Epidermal melanocyte (primary cell): ENCODE measurements at regions not wholly inside any gene's neighbourhood (a gene's known extent, or its start where the extent isn't known, plus 50 kb on each side); places are given as distances from the start of the nearest gene placed in this dataset.

Experiments
- DNase-seq: peaks from one replicate; pipeline ENCODE4 v3.0.0; 2011; ENCODE audit warnings: low spot score; ENCODE audit not compliant: insufficient read length

DNA sequence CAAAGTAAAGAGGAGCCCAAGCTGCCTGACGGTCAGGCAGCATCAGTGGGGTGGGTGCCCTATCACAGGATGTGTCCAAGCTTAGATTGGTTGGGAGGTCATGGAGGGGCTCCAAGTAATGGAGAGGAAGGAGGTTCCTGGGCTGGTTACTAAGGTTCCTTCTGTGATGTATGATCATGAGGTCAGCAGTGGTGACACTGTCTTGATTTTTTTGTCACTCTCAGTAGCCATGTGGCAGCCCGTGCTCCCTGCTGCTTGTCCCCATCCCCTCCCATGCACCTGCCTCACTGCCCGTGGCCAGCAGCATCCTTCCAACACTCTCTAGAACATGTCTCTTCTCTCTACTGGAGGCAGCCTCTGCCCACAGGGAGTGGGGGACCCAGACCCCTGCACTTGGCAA lies 261.7 kb downstream of the TLE3 start:
- DNase-seq: no peak

DNA sequence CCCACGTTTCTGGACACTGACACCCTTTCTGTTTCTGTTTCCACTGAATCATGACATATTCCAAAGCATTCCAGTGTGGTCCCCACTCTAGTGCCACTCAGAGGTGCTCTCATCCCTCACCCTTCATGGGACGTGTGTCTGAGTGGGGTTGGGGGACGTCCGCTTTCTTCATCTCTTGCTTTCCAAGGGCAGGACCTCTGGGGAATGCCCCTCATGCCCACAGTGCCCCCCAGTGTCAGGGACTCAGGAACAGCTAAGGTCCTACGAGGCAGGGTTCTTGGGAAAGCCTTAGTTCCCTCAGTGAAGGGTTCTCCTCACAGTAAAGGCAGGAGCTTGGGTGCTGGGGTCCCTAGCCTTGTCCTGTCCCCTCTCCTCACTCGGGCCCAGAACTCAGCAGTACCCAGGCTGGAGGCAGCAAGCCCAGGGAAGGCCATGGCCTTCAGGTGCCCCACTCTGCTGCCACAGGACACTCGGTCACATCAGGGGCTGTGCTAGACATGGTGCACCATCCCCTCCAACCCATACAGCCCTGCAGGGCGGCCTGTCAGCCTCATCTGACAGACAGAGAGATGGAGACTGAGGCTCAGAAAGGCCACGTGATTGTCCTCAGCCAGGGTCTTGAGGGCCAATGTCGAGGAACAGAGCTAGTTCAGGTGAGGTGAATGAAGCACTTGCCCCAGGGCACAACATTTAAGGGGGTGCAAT lies 261.0 kb downstream of the TLE3 start:
- no peak for DNase-seq

DNA sequence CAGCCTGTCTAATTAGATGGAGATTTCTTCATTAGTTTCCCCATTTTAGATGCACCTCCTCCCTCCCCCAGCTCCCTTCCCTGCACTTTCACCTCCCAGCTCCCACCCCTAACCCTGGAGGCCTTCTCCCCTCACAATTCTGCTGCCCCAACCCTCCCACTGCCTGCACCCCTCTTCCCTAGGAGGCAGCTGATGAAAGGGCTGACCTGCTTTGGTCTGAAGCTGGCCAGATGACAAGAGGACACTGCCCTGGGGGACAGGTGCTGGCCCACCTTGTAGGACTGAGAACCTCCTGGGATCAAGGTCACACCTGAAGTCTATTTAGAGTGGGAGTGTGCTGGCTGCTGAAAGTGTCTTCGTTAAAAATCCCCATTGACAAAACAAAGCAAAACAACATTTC lies 259.4 kb downstream of the TLE3 start:
- DNase-seq: no peak

DNA sequence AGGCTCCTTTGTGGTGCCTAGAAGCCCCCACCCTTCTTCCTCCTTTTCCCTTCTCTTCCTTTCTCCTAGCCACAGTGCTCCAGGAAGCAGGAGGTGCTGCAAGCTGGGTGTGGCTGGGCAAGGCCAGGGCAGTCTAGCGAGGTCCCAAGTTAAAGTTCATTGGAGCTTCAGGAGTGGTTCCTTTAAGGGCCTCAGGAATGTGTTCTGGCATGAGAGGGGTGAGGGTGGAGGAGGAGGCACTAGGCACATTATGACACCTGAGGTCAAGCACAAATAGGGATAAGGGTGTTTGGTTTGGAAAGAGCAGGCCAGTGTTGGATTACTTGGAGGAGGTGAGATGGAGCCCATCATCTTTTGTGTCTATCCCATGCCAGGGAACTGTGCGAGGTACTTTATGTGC lies 258.7 kb downstream of the TLE3 start:
- DNase-seq: no peak

DNA sequence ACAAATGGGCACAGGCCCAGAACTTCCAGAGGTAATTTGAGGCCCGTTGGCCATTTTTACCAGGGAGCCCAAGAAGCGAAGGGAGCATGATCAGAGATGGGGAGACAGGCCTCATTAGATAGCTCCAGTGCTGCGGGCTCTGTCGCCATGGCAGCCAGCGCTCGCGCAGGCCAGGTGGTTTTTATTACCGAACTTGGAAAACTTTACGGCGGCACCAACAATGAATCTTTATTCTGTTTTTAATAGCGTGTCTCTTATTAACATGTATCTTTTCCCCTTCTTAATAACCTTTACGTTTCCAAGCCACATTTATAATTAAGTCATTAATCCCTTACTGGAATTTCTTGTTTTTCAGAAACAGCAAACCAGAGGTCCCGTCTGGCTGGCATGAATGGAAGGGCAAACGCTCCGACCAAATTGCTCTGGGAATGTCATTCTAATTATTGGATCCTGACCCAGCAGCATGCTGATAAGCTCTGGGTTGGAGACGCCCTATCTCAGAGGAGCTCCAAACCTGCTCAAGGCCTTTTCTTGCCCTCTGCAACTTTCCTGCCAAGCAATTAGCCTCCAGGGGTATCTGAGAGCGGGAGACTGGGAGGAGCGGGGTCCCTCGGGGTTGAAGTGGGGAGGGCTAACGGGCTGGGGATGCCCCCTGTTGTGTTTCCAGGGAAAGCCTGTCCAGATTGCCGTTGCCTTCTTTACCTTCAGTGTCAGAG lies 256.4 kb downstream of the TLE3 start:
- no peak for DNase-seq

DNA sequence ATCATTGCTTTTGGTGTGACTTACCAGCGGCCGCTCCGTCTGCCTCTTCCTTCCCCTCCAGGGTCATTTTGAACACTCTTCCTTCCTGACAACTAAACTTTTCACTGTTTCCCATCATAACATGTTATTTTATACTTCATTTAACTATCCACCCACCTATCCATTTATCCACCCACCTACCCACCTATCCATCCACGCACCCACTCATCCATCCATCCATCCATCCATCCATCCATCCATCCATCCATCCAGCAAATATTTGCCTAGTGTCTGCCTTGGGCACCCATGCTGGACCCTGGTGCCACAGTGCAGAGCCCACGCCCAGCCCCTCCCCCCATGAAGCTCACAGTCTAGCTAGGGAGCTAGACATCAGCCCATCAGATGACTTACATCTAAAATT lies 254.9 kb downstream of the TLE3 start:
- DNase-seq: no peak

DNA sequence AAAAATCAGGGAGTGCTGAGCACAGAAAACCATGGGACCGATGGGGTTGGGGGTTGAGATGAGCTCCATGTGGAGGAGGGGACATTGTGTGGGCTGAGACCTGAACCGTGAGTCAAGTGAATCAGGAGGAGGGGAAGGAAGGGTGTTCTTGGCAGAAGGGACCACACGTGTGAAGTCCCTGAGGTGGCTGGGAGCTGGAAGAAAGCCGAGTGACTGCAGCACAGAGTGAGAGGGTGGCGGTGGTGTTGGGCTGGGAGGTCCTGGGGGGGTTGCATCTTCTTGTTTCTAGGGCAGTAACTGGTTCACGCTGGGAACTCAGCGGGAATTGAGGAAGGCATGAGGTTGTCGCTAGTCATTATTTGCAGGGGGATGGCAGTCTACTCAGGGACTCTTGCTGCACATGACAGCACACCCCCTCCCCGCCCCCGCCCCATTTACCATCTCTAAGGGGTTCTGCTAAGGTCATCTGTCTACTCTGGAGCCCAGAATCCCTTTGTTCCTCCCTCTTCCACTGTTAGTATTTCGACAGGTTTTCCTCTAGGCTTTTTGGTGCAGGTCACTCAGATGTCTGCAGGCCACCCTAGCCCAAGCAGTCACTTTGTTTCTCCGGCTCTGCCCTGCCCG lies 254.3 kb downstream of the TLE3 start:
- no peak for DNase-seq

DNA sequence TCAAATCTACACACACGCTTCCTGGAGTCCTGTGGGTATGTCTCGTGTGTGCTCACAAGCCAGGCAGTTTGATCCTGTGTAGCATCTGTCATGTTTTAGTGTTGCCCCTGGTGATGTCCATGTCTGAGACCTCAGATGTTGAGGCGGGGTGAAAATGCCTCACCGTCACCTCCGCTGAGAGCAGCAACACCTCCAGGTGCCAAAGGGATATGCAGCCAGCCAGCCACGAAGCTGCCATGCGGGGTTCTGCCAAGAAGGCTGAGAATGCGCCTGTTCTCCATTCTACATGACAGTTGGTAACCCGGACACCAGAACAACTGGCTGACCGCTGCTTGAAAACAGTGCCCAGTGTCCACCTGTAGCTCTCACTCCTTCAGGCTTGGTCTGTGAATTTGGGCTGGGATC lies 253.8 kb downstream of the TLE3 start:
- no peak for DNase-seq

DNA sequence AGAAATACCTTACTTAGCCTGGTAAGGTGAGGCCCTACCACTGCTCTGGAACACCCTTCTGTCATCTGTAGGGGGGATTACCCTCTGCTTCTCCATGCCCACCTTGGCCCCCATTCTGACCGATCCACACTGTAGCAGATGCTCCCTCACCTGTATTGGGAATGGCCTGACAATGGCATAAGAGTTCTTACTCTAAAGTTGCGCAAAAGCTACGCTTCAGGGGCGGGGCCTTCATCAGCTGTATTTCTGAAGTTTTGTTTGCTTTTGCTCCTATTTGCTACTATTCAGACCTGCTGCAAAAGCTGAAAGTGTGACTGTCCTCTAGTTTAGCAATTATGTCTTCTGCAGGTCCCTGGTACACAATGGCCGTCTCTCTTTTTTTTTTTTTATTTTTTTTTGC lies 252.6 kb downstream of the TLE3 start:
- DNase-seq: no peak

DNA sequence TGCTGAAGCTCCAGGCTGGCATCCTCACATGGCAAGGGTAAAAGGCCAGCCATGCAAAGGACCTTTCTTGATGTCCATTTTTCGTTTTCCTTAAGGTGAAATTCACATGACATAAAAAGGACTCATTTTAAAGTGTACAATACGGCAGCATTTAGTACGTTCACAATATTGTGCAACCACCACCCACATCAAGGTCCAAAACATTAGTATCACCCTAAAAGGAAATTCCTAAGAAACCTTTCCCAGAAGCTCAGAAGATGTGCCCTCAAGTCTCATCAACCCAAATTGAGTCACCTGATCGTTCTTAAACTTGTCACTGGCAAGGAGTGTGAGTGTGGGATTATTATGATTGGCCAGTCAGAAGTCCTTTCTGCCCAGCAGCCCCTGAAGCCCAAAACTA lies 250.1 kb downstream of the TLE3 start:
- DNase-seq: no peak

DNA sequence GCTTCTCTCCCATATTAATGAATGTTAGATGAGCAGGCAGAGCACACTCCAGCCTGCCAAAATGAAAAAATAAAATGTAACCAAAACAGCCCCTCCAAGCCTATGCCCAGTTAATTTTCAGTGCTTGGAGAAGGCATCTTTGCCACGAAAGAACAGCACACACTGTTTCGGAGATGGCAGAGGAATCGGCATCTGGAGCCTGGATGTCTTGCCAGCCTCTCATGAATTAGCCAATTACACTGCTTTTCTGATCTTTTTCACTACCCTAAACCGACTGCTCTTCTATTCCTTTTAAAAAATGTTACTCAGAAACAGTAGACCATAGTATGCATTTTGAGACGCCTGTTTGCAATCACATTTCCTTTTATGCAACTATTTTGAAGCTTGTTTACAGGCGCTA lies 249.6 kb downstream of the TLE3 start:
- no peak for DNase-seq

DNA sequence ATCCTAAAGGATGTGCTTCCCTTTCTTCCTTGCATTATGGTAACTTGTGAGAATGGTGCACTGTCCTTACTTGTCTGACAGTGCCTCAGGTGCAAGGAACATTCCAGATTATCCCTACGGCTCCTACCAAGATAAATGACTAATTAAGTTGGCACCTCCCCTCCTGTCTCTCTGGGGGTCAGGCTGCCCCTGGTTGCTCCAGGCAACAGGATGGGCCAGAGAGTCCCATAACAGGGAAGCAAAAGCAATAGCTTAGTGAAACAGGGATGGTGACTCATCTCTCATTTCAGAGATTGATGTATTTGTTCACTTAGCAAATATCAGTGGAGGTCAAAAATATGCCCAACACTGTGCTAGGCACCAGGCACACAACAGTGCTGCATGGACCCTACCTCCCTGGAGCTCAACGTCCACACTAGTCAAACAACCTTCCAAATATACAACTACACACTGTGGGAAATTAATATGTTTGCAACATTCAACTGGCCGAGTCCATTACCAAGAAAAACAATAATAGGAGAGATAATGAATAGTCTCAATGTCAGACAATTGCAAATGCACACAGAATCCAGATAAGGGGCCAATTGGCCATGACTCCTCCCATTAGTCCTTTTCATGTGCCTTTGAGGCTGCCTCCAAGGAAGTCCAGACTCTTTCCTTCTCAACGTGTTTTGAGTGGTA lies 249.0 kb downstream of the TLE3 start:
- no peak for DNase-seq

DNA sequence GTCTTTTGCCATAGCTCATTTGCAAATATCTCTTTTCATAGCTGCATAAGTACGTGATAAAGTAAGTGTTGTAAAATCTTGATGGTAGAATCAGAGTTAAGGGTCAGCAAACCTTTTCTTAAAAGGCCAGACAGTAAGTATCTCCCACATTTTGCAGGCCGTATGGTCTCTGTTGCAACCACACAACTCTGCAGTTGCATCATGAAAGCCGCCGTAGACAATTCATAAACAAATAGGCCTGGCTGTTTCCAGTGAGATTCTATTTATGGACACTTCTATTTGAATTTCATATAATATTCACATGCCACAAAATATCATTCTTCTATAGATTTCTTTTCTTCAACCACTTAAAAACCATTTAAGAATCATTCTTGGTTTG lies 248.5 kb downstream of the TLE3 start:
- no peak for DNase-seq

DNA sequence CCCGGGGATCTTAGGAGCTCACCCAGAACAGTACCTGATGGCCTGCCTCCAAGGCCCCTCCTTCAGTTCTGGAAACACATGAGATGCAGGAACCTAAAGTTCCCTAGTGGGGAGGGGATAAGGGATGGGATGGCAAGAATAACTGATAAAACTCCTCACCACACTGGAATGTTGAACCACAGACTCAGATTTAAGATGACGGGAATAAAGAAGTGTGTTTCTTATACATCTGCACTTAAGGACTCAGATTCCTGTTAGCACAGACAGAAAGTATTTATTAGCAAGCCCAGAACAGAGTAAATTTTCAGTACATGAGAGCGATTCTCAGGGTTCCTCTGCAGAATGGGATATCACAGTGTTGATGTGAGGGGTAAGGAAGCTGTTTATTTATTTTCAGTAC lies 245.2 kb downstream of the TLE3 start:
- DNase-seq: no peak

DNA sequence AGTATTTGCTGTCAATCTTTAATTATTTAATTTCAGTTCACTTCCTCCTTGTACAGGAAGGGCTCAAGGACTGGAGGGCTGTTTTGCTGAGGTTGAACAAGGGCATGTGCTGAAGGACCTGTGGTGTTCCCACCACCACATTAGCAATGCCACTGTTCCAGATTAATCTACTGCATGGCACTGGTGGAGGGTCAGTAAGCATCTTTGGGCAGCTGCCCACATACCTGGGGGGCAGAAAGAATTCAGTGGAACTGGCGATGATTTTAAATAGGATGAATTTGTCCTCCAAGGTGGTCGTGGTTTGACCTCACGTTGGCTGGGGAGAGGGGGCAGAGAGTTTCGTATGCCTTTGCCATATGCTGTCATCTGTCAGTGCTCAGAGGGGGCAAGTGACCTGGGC lies 244.8 kb downstream of the TLE3 start:
- no peak for DNase-seq

DNA sequence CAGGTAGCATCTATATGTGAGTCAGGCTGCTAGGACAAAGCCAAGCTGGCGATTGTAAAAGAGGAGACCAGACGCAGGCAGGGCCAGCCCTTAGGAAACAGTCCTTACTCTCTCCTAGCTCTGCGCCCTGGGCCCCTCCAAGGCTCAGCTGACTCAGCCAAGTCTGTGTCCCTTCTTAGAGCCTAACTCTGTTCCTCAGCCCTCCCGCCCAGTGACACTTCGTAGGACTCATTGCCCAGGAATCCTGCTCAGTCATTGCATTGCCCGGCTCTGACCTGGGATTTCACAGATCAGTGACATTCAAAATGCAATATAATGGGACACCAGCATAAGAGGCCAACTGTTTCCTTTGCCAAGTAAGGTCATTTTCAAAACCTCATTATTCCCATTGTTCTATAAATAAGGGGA lies 244.2 kb downstream of the TLE3 start:
- no peak for DNase-seq

DNA sequence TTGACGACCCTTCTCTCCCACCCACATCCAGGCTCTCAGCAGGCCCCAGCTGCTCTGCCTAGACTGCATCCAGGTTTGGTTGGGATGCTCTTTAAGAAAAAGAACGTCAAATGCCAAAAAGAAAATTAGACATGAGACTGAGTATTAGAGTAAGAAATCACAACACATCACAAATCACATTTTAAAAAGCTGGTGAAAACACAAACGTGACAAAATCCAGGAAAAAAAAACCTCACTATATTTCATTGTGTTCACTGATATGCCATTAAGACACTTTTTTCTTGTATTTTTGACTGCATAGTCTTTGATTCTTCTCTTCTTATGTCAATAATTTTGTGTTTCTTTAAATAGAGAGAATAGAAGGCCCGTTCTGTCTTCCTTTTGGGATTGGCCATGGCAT lies 243.7 kb downstream of the TLE3 start:
- DNase-seq: no peak

DNA sequence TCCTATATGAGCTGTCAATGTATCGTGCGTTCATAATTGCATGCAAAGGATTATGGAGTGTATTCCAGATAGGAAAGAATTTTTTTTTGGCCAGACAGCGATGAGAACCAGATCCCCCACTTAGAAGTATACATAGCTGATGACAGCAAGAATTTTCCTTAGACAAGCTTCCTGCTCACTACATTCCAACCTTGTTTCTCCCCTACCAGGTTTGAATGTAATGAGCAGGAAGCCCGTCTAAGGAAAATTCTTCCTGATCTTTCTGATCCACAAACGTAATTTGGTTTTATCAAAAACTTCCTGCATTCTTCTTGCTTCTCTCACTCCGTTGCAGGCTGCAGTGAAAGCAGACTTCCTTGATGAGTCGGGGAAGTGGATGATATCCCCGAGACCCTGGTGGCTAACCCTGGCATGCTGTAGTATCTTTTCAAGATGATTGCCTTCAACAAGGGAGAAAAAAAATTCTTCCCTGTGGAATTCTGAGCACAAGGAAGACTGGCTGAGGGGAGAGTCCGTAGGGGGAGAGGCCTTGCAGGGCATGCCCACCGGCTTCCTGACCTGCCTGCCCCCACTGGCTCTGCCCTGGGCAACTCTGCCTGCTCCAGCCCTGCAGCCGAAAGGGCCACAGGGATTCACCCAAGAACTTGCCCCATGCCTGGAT lies 243.1 kb downstream of the TLE3 start:
- no peak for DNase-seq

DNA sequence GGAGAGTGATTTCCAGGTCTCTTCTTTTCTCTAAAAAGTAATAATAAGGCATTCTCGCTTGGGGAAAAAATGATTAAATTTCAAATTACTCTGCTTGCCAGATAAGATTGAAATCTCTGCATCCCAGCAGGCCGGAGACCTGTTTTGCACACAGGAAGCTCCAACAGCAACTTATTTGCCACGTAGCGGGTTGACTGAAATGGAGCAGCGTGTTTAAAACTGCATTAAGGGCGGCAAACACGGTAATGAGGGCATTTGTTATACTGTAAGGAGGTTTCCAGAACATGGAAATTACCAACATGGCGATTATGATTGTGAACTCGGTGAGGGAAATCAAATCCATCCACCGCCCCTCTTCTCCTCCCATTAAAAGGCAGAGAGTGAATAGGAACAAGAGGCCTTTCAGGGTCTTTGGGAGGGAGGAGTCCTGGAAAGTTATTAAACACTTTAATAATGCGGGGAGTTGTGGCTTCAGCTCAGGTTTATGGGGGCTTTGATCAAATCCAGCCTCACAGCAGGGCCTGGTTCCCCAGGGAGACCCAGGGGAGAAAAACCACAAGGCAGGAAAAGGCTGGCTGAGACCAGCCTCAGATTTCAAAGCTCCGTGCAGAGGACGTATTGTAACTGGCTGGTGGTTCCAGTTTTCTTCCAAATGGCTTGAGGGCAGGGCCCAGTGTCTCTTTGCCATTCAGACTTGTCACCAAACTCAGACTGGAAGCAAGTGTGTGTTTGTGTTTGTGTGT lies 242.3 kb downstream of the TLE3 start:
- DNase-seq: no peak

DNA sequence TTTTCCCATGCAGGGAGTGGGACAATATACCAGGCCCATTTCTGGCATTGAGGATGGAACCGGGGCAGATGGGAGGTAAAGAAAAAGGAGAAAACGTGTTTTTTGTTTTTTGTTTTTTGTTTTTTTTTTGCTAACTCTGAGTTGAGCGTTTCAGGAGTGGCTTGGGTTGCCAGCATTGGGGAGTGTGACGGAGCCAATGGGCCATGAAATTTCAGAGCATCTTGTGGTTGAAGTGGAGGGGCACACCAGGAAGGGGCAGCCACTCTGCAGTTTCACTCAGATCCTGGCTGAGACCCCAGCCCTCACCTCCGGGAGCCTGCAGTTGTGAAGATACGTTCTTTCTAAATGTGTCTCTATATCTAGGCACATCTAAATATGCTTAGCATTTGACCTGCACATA lies 240.5 kb downstream of the TLE3 start:
- no peak for DNase-seq
